Esophagus muscularis mucosa (tissue), 4 donors: ENCODE measurements at regions not wholly inside any gene's neighbourhood (a gene's known extent, or its start where the extent isn't known, plus 50 kb on each side); places are given as distances from the start of the nearest gene placed in this dataset.

ENCODE experiments used
- DNase-seq: peaks from one replicate; pipeline ENCODE4 v3.0.0-alpha.2; 2017; ENCODE audit errors: extremely low spot score
- H3K27ac ChIP-seq, 4 donors: fragments of 200-600 bp; sonication (generic); replicated peaks in 1 of 4; 1 replicate in 3 of 4; 2 replicates in 1 of 4; pipeline ENCODE4 v1.5.1; 2016 to 2019; ENCODE audit warnings: mild to moderate bottlenecking in 1 of 4
- H3K27me3 ChIP-seq, 4 donors: fragments of 200-600 bp; sonication (generic); one replicate each; pipeline versions ENCODE4 v1.5.1 to v1.6.0; 2016 to 2019
- H3K36me3 ChIP-seq, 4 donors: fragments of 200-600 bp; sonication (generic); one replicate each; pipeline ENCODE4 v1.5.1; 2016 to 2019
- H3K4me1 ChIP-seq, 4 donors: fragments of 200-600 bp; sonication (generic); one replicate each; pipeline ENCODE4 v1.5.1; 2016 to 2019
- H3K4me3 ChIP-seq, 4 donors: fragments of 200-600 bp; sonication (generic); 1 replicate in 2 of 4; 2 replicates in 2 of 4; pipeline ENCODE4 v1.5.1; 2016 to 2019; ENCODE audit warnings: mild to moderate bottlenecking in 4 of 4, moderate library complexity in 1 of 4
- H3K9me3 ChIP-seq, 4 donors: fragments of 200-600 bp; sonication (generic); 1 replicate in 3 of 4; 2 replicates in 1 of 4; pipeline ENCODE4 v1.5.1; 2016 to 2019
- CTCF ChIP-seq, 3 experiments: fragments of 200-600 bp in 2 of 3; fragments of 450-650 bp in 1 of 3; sonication (generic) in 2 of 3; IDR thresholded peaks; one replicate each; pipeline ENCODE4 v1.5.1; 2017 to 2019; ENCODE audit warnings: antibody characterized with exemption in 3 of 3, mild to moderate bottlenecking in 2 of 3, moderate library complexity in 1 of 3
- EP300 ChIP-seq: sonication (generic); formaldehyde crosslinking; IDR thresholded peaks from one replicate; pipeline ENCODE4 v1.6.1; 2017; ENCODE audit warnings: antibody characterized with exemption
- POLR2A ChIP-seq: fragments of 450-650 bp; IDR thresholded peaks from one replicate; pipeline ENCODE4 v1.6.1; 2017; ENCODE audit warnings: antibody characterized with exemption, moderate library complexity, mild to moderate bottlenecking, low read depth
- POLR2AphosphoS5 ChIP-seq, 2 donors: sonication (generic); formaldehyde crosslinking; IDR thresholded peaks; one replicate each; pipeline ENCODE4 v1.6.1; 2017; ENCODE audit warnings: antibody characterized with exemption in 2 of 2
- WGBS: methylation state at CpG from one replicate; pipeline ENCODE4 v1.1.5; 2018; 5-methylcytosine and 5-hydroxymethylcytosine counted together
- intact Hi-C: fragments of 100-400 bp; cut with DNase I; formaldehyde crosslinking; loops from one replicate; pipeline ENCODE4 v1.15.1; 2023

GRCh38 chr7:19304086-19304485, 158.9 kb upstream of the FERD3L start:
- WGBS, result 91% methylated on average over 4 of the region's 4 CpGs

GRCh38 chr7:19302731-19303130, 157.5 kb upstream of the FERD3L start:
- Histone ChIP-seq H3K9me3 (no peaks in the 10 kb centered on the region), H3K4me3 (no peak overlapping the region), H3K27ac (no peak overlapping the region), H3K4me1 (no peaks in the 10 kb centered on the region), H3K36me3 (no peaks in the 10 kb centered on the region), H3K27me3 (no peaks in the 10 kb centered on the region)
- intact Hi-C loops, result no loop called here
- 95% methylated on average over 1 of the region's 1 CpG for WGBS
- TF ChIP-seq POLR2AphosphoS5 (IDR thresholded peaks at IDR 0.05), result no peak
- no peak for TF ChIP-seq EP300
- no peak for TF ChIP-seq POLR2A
- TF ChIP-seq CTCF (IDR thresholded peaks at IDR 0.05), result no peak
- no peak for DNase-seq

More at GRCh38 chr7:19304086-19304485, 158.9 kb upstream of the FERD3L start:
- no peaks in the 10 kb centered on the region for H3K4me1 ChIP-seq
- DNase-seq, result no peak
- H3K27me3 ChIP-seq, result no peaks in the 10 kb centered on the region
- no peak for TF ChIP-seq POLR2A
- no peak for TF ChIP-seq EP300
- TF ChIP-seq CTCF (IDR thresholded peaks at IDR 0.05), result no peak
- TF ChIP-seq POLR2AphosphoS5 (IDR thresholded peaks at IDR 0.05), result no peak
- H3K36me3 ChIP-seq, result no peaks in the 10 kb centered on the region
- H3K9me3 ChIP-seq, result no peaks in the 10 kb centered on the region
- no peak overlapping the region for H3K27ac ChIP-seq
- no peak overlapping the region for H3K4me3 ChIP-seq
- intact Hi-C loops, result no loop called here

GRCh38 chr7:19296617-19297016, 151.4 kb upstream of the FERD3L start:
- no peaks in the 10 kb centered on the region for H3K9me3 ChIP-seq
- no peak for TF ChIP-seq CTCF (IDR thresholded peaks at IDR 0.05)
- TF ChIP-seq POLR2A, result no peak
- TF ChIP-seq EP300, result no peak
- TF ChIP-seq POLR2AphosphoS5 (IDR thresholded peaks at IDR 0.05), result no peak
- no peaks in the 10 kb centered on the region for H3K27me3 ChIP-seq
- H3K4me3 ChIP-seq, result no peak overlapping the region
- H3K4me1 ChIP-seq, result no peaks in the 10 kb centered on the region
- no peaks in the 10 kb centered on the region for H3K36me3 ChIP-seq
- WGBS, result 71% methylated on average over 1 of the region's 2 CpGs
- DNase-seq, result no peak
- intact Hi-C loops, result no loop called here
- H3K27ac ChIP-seq, result no peak overlapping the region

GRCh38 chr7:19295376-19295775, 150.2 kb upstream of the FERD3L start:
- intact Hi-C loops, result no loop called here
- Histone ChIP-seq H3K4me3 (no peak overlapping the region), H3K36me3 (no peaks in the 10 kb centered on the region), H3K27me3 (no peaks in the 10 kb centered on the region), H3K4me1 (no peaks in the 10 kb centered on the region), H3K27ac (no peak overlapping the region), H3K9me3 (no peaks in the 10 kb centered on the region)
- no peak for DNase-seq
- 65% methylated on average over 5 of the region's 5 CpGs for WGBS
- TF ChIP-seq CTCF (IDR thresholded peaks at IDR 0.05) (no peak), EP300 (no peak), POLR2AphosphoS5 (IDR thresholded peaks at IDR 0.05) (no peak), POLR2A (no peak)

GRCh38 chr7:19294619-19295018, 149.4 kb upstream of the FERD3L start:
- DNase-seq, result no peak
- intact Hi-C loops, result no loop called here
- TF ChIP-seq POLR2A, result no peak
- TF ChIP-seq EP300, result no peak
- no peak for TF ChIP-seq POLR2AphosphoS5 (IDR thresholded peaks at IDR 0.05)
- no peak for TF ChIP-seq CTCF (IDR thresholded peaks at IDR 0.05)
- Histone ChIP-seq H3K4me1 (no peaks in the 10 kb centered on the region), H3K27ac (no peak overlapping the region), H3K27me3 (no peaks in the 10 kb centered on the region), H3K4me3 (no peak overlapping the region), H3K36me3 (no peaks in the 10 kb centered on the region), H3K9me3 (no peaks in the 10 kb centered on the region)
- WGBS, result 70% methylated on average over 5 of the region's 5 CpGs
